ENCODE measurements at regions not wholly inside any gene's neighbourhood (a gene's known extent, or its start where the extent isn't known, plus 50 kb on each side); places are given as distances from the start of the nearest gene placed in this dataset.
"Not testable (repeated sequence)": the region's sequence is repeated elsewhere in the genome, so short reads cannot be mapped to it uniquely, and the experiment has no call there.

DNA sequence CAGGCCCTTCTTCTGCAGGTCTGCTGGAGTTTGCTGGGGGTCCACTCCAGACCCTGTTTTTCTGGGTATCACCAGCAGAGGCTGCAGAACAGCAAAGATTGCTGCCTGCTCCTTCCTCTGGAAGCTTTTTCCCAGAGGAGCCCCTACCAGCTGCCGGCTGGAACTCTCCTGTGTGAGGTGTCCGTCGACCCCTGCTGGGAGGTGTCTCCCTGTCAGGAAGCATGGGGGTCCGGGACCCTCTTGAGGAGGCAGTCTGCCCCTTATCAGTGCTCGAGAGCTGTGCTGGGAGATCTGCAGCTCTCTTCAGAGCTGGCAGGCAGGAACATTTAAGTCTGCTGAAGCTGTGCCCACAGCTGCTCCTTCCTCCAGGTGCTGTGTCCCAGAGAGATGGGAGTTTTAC is 1622.8 kb downstream of the KHDRBS2 start:
- DNase-seq = not testable (repeated sequence)

DNA sequence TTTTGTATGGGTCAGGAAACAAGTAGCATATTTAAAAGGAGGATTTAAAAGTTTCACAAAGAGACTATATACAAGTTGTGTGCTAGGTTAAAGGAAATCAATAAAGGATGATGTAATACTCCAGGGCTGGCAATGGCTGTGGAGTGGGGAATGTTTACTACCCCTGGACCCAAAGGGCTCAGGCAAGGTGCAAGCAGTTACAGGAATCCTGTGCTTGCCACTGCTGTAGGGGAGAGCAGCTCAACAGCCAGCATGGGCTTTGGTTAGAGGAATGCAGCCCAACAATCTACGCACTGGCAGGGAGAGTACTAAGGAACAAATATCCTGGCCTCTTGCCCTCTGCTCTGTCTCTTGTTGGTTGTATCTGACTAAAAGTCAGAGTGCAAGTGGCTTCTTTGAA is 1642.2 kb downstream of the KHDRBS2 start:
- DNase-seq = no peak

DNA sequence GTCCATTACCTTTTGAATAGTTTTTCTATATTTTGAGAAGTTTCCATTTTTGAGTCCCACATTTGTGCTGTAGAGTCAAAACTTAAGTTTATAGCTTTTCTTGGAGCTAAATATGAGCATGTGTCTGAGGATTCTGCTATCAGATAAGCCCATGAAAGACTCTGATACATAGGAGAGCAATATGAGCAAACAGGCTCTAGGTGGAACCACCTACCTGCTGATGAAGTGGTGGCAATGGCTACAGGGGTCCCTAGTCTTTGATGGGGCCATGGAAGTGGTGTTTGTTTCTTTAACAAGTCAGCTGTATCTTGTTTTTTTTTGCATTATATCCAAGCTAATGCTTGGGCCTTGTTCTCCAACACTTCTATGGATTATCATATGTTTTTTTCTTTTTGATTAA is 1646.8 kb downstream of the KHDRBS2 start:
- DNase-seq = not testable (repeated sequence)

Measured in T1000 (cell line).